Activated CD4-positive, alpha-beta T cell treated with anti-CD3 and anti-CD28 coated beads for 4 hours (primary cell): ENCODE measurements at regions not wholly inside any gene's neighbourhood (a gene's known extent, or its start where the extent isn't known, plus 50 kb on each side); places are given as distances from the start of the nearest gene placed in this dataset.

ENCODE experiments used
- DNase-seq, 2 donors: peaks; one replicate each; pipeline ENCODE4 v3.0.0-alpha.2; 2020

- no peak for DNase-seq
These were observed 688.5 kb downstream of the TBC1D22A start for GRCh38 chr22:47450876-47451475.

GRCh38 chr22:47449508-47450270, 687.2 kb downstream of the TBC1D22A start:
- no peak for DNase-seq

GRCh38 chr22:47448231-47449223, 686.1 kb downstream of the TBC1D22A start:
- no peak for DNase-seq

GRCh38 chr22:47446821-47447810, 684.7 kb downstream of the TBC1D22A start:
- no peak for DNase-seq

GRCh38 chr22:47446331-47446730, 683.9 kb downstream of the TBC1D22A start:
- no peak for DNase-seq

GRCh38 chr22:47445716-47446290, 683.4 kb downstream of the TBC1D22A start:
- no peak for DNase-seq

- no peak for DNase-seq
These were observed 682.8 kb downstream of the TBC1D22A start for GRCh38 chr22:47445212-47445611.

GRCh38 chr22:47444746-47445065, 682.3 kb downstream of the TBC1D22A start:
- no peak for DNase-seq

GRCh38 chr22:47443836-47444745, 681.6 kb downstream of the TBC1D22A start:
- no peak for DNase-seq

- DNase-seq: no peak
These were observed 680.4 kb downstream of the TBC1D22A start for GRCh38 chr22:47442821-47443220.

- DNase-seq: no peak
These were observed 677.3 kb downstream of the TBC1D22A start for GRCh38 chr22:47439643-47440265.

GRCh38 chr22:47437636-47438035, 675.2 kb downstream of the TBC1D22A start:
- DNase-seq: no peak

GRCh38 chr22:47437110-47437509, 674.7 kb downstream of the TBC1D22A start:
- DNase-seq: no peak

GRCh38 chr22:47435826-47436225, 673.4 kb downstream of the TBC1D22A start:
- no peak for DNase-seq

- no peak for DNase-seq
These were observed 672.7 kb downstream of the TBC1D22A start for GRCh38 chr22:47435204-47435487.

GRCh38 chr22:47434336-47435203, 672.1 kb downstream of the TBC1D22A start:
- DNase-seq: no peak

GRCh38 chr22:47433627-47434026, 671.2 kb downstream of the TBC1D22A start:
- DNase-seq: no peak

- DNase-seq: no peak
These were observed 670.2 kb downstream of the TBC1D22A start for GRCh38 chr22:47432683-47433082.
